AG09309 (cell line): ENCODE measurements at regions not wholly inside any gene's neighbourhood (a gene's known extent, or its start where the extent isn't known, plus 50 kb on each side); places are given as distances from the start of the nearest gene placed in this dataset.

Source experiments
- DNase-seq: peaks from one replicate; pipeline ENCODE4 v3.0.0-alpha.2; 2010; ENCODE audit warnings: low read depth
- H3K4me3 ChIP-seq: 2 replicates; pipeline ENCODE4 v1.5.1; 2011; ENCODE audit warnings: mild to moderate bottlenecking, low read depth, low read length, moderate library complexity; ENCODE audit not compliant: control insufficient read depth
- CTCF ChIP-seq: IDR thresholded peaks from 2 replicates; pipeline ENCODE4 v1.5.1; 2011; ENCODE audit warnings: mild to moderate bottlenecking, low read depth, low read length, inconsistent platforms; ENCODE audit not compliant: insufficient read depth, control insufficient read depth; ENCODE audit errors: missing control alignments

GRCh38 chr10:130400890-130401289 lies 264.7 kb downstream of the GLRX3 start:
- no peak for TF ChIP-seq CTCF
- DNase-seq: no peak
- H3K4me3 ChIP-seq: no peak overlapping the region

- no peak for TF ChIP-seq CTCF
- no peak for DNase-seq
- H3K4me3 ChIP-seq: no peak overlapping the region
These were observed 265.9 kb downstream of the GLRX3 start for GRCh38 chr10:130401860-130402765.

GRCh38 chr10:130403153-130404075 lies 267.2 kb downstream of the GLRX3 start:
- H3K4me3 ChIP-seq: no peak overlapping the region
- DNase-seq: no peak
- no peak for TF ChIP-seq CTCF

- no peak overlapping the region for H3K4me3 ChIP-seq
- no peak for DNase-seq
- no peak for TF ChIP-seq CTCF
These were observed 268.4 kb downstream of the GLRX3 start for GRCh38 chr10:130404476-130405055.

- no peak for TF ChIP-seq CTCF
- DNase-seq: no peak
- no peak overlapping the region for H3K4me3 ChIP-seq
These were observed 270.9 kb downstream of the GLRX3 start for GRCh38 chr10:130407052-130407451.

- TF ChIP-seq CTCF: no peak
These were observed 273.1 kb downstream of the GLRX3 start for GRCh38 chr10:130409331-130409730.

More at GRCh38 chr10:130409331-130409730, 273.1 kb downstream of the GLRX3 start:
- no peak overlapping the region for H3K4me3 ChIP-seq
- no peak for DNase-seq
